ENCODE measurements at regions not wholly inside any gene's neighbourhood (a gene's known extent, or its start where the extent isn't known, plus 50 kb on each side); places are given as distances from the start of the nearest gene placed in this dataset.

GRCh38 chr7:125355899-125356298 is 426.3 kb upstream of the POT1 start:
- no peak for DNase-seq (ENCODE audit: extremely low spot score)
- CTCF ChIA-PET: no interaction called here
- TF ChIP-seq ARNT (IDR thresholded peaks at IDR 0.05) (no peak), TARDBP (IDR thresholded peaks at IDR 0.05) (no peak), FOXM1 (IDR thresholded peaks at IDR 0.05; ENCODE audit: borderline replicate concordance) (no peak)
- POLR2A ChIA-PET: no interaction called here

- no peak for DNase-seq (ENCODE audit: extremely low spot score)
- TF ChIP-seq PKNOX1 (IDR thresholded peaks at IDR 0.05) (no peak), NFRKB (IDR thresholded peaks at IDR 0.05) (no peak), FOXM1 (IDR thresholded peaks at IDR 0.05; ENCODE audit: borderline replicate concordance) (no peak), FOXA1 (IDR thresholded peaks at IDR 0.05) (no peak), CTBP1 (IDR thresholded peaks at IDR 0.05; ENCODE audit: borderline replicate concordance) (no peak), ELF4 (IDR thresholded peaks at IDR 0.05) (no peak), FOXK2 (IDR thresholded peaks at IDR 0.05) (no peak), SUZ12 (IDR thresholded peaks at IDR 0.05) (no peak), ZNF384 (IDR thresholded peaks at IDR 0.05) (no peak), BHLHE40 (IDR thresholded peaks at IDR 0.05; ENCODE audit: borderline replicate concordance) (no peak), HDGF (IDR thresholded peaks at IDR 0.05; ENCODE audit: borderline replicate concordance) (no peak)
- CTCF ChIA-PET: no interaction called here
- POLR2A ChIA-PET: no interaction called here
Measured at GRCh38 chr7:125347269-125347668, 417.6 kb upstream of the POT1 start.

- DNase-seq (ENCODE audit: extremely low spot score): no peak
- POLR2A ChIA-PET: no interaction called here
- CTCF ChIA-PET: no interaction called here
- no peak for TF ChIP-seq FOXK2 (IDR thresholded peaks at IDR 0.05)
- TF ChIP-seq BHLHE40 (IDR thresholded peaks at IDR 0.05; ENCODE audit: borderline replicate concordance): no peak
- no peak for TF ChIP-seq ARNT (IDR thresholded peaks at IDR 0.05)
- no peak for TF ChIP-seq FOXM1 (IDR thresholded peaks at IDR 0.05; ENCODE audit: borderline replicate concordance)
- TF ChIP-seq SUZ12 (IDR thresholded peaks at IDR 0.05): no peak
- TF ChIP-seq ELF4 (IDR thresholded peaks at IDR 0.05): no peak
- TF ChIP-seq FOXA1 (IDR thresholded peaks at IDR 0.05): no peak
- TF ChIP-seq ZNF384 (IDR thresholded peaks at IDR 0.05): no peak
- no peak for TF ChIP-seq LEF1 (IDR thresholded peaks at IDR 0.05; ENCODE audit: borderline replicate concordance)
- TF ChIP-seq CTBP1 (IDR thresholded peaks at IDR 0.05; ENCODE audit: borderline replicate concordance): no peak
- TF ChIP-seq NFRKB (IDR thresholded peaks at IDR 0.05): no peak
- no peak for TF ChIP-seq PKNOX1 (IDR thresholded peaks at IDR 0.05)
- TF ChIP-seq SP1 (IDR thresholded peaks at IDR 0.05): no peak
Measured at GRCh38 chr7:125338110-125338509, 408.5 kb upstream of the POT1 start.

- no peak for TF ChIP-seq PKNOX1 (IDR thresholded peaks at IDR 0.05)
- no peak for TF ChIP-seq ZNF384 (IDR thresholded peaks at IDR 0.05)
- no peak for TF ChIP-seq SP1 (IDR thresholded peaks at IDR 0.05)
- no peak for TF ChIP-seq TARDBP (IDR thresholded peaks at IDR 0.05)
- no peak for TF ChIP-seq NFRKB (IDR thresholded peaks at IDR 0.05)
- no peak for TF ChIP-seq FOXA1 (IDR thresholded peaks at IDR 0.05)
- no peak for TF ChIP-seq FOXM1 (IDR thresholded peaks at IDR 0.05; ENCODE audit: borderline replicate concordance)
- no peak for TF ChIP-seq SUZ12 (IDR thresholded peaks at IDR 0.05)
- no peak for TF ChIP-seq L3MBTL2 (conservative IDR thresholded peaks at IDR 0.05)
- TF ChIP-seq FOXK2 (IDR thresholded peaks at IDR 0.05): no peak
- no peak for TF ChIP-seq BHLHE40 (IDR thresholded peaks at IDR 0.05; ENCODE audit: borderline replicate concordance)
- no peak for TF ChIP-seq HDGF (IDR thresholded peaks at IDR 0.05; ENCODE audit: borderline replicate concordance)
- no peak for TF ChIP-seq ARNT (IDR thresholded peaks at IDR 0.05)
- TF ChIP-seq LEF1 (IDR thresholded peaks at IDR 0.05; ENCODE audit: borderline replicate concordance): no peak
- POLR2A ChIA-PET: no interaction called here
- CTCF ChIA-PET: no interaction called here
- DNase-seq (ENCODE audit: extremely low spot score): no peak
Measured at GRCh38 chr7:125336326-125336725, 406.7 kb upstream of the POT1 start.

GRCh38 chr7:125326666-125327255 is 397.1 kb upstream of the POT1 start:
- TF ChIP-seq CTBP1 (IDR thresholded peaks at IDR 0.05; ENCODE audit: borderline replicate concordance) (no peak), LEF1 (IDR thresholded peaks at IDR 0.05; ENCODE audit: borderline replicate concordance) (no peak), HDGF (IDR thresholded peaks at IDR 0.05; ENCODE audit: borderline replicate concordance) (no peak), FOXK2 (IDR thresholded peaks at IDR 0.05) (no peak), SP1 (IDR thresholded peaks at IDR 0.05) (no peak), SUZ12 (IDR thresholded peaks at IDR 0.05) (no peak), ZNF384 (IDR thresholded peaks at IDR 0.05) (no peak), ELF4 (IDR thresholded peaks at IDR 0.05) (no peak), TARDBP (IDR thresholded peaks at IDR 0.05) (no peak), BHLHE40 (IDR thresholded peaks at IDR 0.05; ENCODE audit: borderline replicate concordance) (no peak), NFRKB (IDR thresholded peaks at IDR 0.05) (no peak), ARNT (IDR thresholded peaks at IDR 0.05) (no peak), L3MBTL2 (conservative IDR thresholded peaks at IDR 0.05) (no peak), FOXA1 (IDR thresholded peaks at IDR 0.05) (no peak)
- CTCF ChIA-PET: no interaction called here
- DNase-seq (ENCODE audit: extremely low spot score): no peak
- POLR2A ChIA-PET: no interaction called here

GRCh38 chr7:125316466-125316865 is 386.8 kb upstream of the POT1 start:
- TF ChIP-seq L3MBTL2 (conservative IDR thresholded peaks at IDR 0.05) (no peak), ARNT (IDR thresholded peaks at IDR 0.05) (no peak), TARDBP (IDR thresholded peaks at IDR 0.05) (no peak), FOXK2 (IDR thresholded peaks at IDR 0.05) (no peak), ZNF384 (IDR thresholded peaks at IDR 0.05) (no peak), ELF4 (IDR thresholded peaks at IDR 0.05) (no peak), NFRKB (IDR thresholded peaks at IDR 0.05) (no peak), CTBP1 (IDR thresholded peaks at IDR 0.05; ENCODE audit: borderline replicate concordance) (no peak), PKNOX1 (IDR thresholded peaks at IDR 0.05) (no peak), SP1 (IDR thresholded peaks at IDR 0.05) (no peak), SUZ12 (IDR thresholded peaks at IDR 0.05) (no peak), HDGF (IDR thresholded peaks at IDR 0.05; ENCODE audit: borderline replicate concordance) (no peak), FOXM1 (IDR thresholded peaks at IDR 0.05; ENCODE audit: borderline replicate concordance) (no peak), FOXA1 (IDR thresholded peaks at IDR 0.05) (no peak), BHLHE40 (IDR thresholded peaks at IDR 0.05; ENCODE audit: borderline replicate concordance) (no peak), LEF1 (IDR thresholded peaks at IDR 0.05; ENCODE audit: borderline replicate concordance) (no peak)
- ChIA-PET CTCF (no interaction called here), POLR2A (no interaction called here)
- peak; percentile 9 for DNase-seq (ENCODE audit: extremely low spot score)

All from HEK293T (cell line).